ENCODE measurements at regions not wholly inside any gene's neighbourhood (a gene's known extent, or its start where the extent isn't known, plus 50 kb on each side); places are given as distances from the start of the nearest gene placed in this dataset.
A peak's percentile ranks its signal among the peaks of the same experiment; 100 is the strongest.

- TF ChIP-seq CTCF (IDR thresholded peaks at IDR 0.05; ENCODE audit: control extremely low read depth, extremely low read depth): no peak
- H3K27ac ChIP-seq (ENCODE audit: low read depth in 1 of 2, low read length in 1 of 2): no peak overlapping the region
- H3K4me1 ChIP-seq (ENCODE audit: control insufficient read depth in 5 of 5, insufficient read depth in 5 of 5, low read length in 5 of 5): no peaks in the 10 kb centered on the region
- H3K9ac ChIP-seq (ENCODE audit: insufficient read depth in 1 of 2, low read length in 2 of 2): no peak overlapping the region
- DNase-seq (peak in 2 of 3 donors; percentile 51 to 85), ATAC-seq (ENCODE audit: insufficient read depth, low FRiP score) (no peak)
- no peaks in the 10 kb centered on the region for H3K36me3 ChIP-seq (ENCODE audit: control insufficient read depth in 4 of 4, insufficient read depth in 4 of 4, low read length in 4 of 4)
- peaks cover 0 to 6% (median 3%) of the 10 kb centered on the region in 3 donors for H3K27me3 ChIP-seq (ENCODE audit: control insufficient read depth in 3 of 3, insufficient read depth in 3 of 3, low read length in 2 of 3)
- WGBS, 2 donors: 81% methylated on average over 20 of the region's 20 CpGs
- H3K4me3 ChIP-seq: no peak overlapping the region
- peaks cover 0 to 5% (median 2%) of the 10 kb centered on the region in 4 donors for H3K9me3 ChIP-seq (ENCODE audit: control insufficient read depth in 4 of 4, insufficient read depth in 3 of 4, low read length in 3 of 4)
Measured at GRCh38 chr18:79620576-79621165, 58.9 kb upstream of the CTDP1 start.

GRCh38 chr18:79621501-79621900 is 58.1 kb upstream of the CTDP1 start:
- Histone ChIP-seq H3K9me3 (ENCODE audit: control insufficient read depth in 4 of 4, insufficient read depth in 3 of 4, low read length in 3 of 4) (peaks cover 0 to 5% (median 2%) of the 10 kb centered on the region in 4 donors), H3K9ac (ENCODE audit: insufficient read depth in 1 of 2, low read length in 2 of 2) (no peak overlapping the region), H3K4me3 (no peak overlapping the region), H3K27me3 (ENCODE audit: control insufficient read depth in 3 of 3, insufficient read depth in 3 of 3, low read length in 2 of 3) (peaks cover 0 to 10% (median 5%) of the 10 kb centered on the region in 3 donors), H3K4me1 (ENCODE audit: control insufficient read depth in 5 of 5, insufficient read depth in 5 of 5, low read length in 5 of 5) (no peaks in the 10 kb centered on the region), H3K27ac (ENCODE audit: low read depth in 1 of 2, low read length in 1 of 2) (no peak overlapping the region), H3K36me3 (ENCODE audit: control insufficient read depth in 4 of 4, insufficient read depth in 4 of 4, low read length in 4 of 4) (no peaks in the 10 kb centered on the region)
- DNase-seq (no peak), ATAC-seq (ENCODE audit: insufficient read depth, low FRiP score) (no peak)
- 92 to 93% methylated on average over 14 of the region's 14 CpGs for WGBS, 2 donors
- no peak for TF ChIP-seq CTCF (IDR thresholded peaks at IDR 0.05; ENCODE audit: control extremely low read depth, extremely low read depth)

GRCh38 chr18:79622004-79622403 is 57.6 kb upstream of the CTDP1 start:
- no peak for TF ChIP-seq CTCF (IDR thresholded peaks at IDR 0.05; ENCODE audit: control extremely low read depth, extremely low read depth)
- Histone ChIP-seq H3K4me1 (ENCODE audit: control insufficient read depth in 5 of 5, insufficient read depth in 5 of 5, low read length in 5 of 5) (no peaks in the 10 kb centered on the region), H3K9me3 (ENCODE audit: control insufficient read depth in 4 of 4, insufficient read depth in 3 of 4, low read length in 3 of 4) (peaks cover 0 to 5% (median 2%) of the 10 kb centered on the region in 4 donors), H3K4me3 (no peak overlapping the region), H3K27ac (ENCODE audit: low read depth in 1 of 2, low read length in 1 of 2) (no peak overlapping the region), H3K27me3 (ENCODE audit: control insufficient read depth in 3 of 3, insufficient read depth in 3 of 3, low read length in 2 of 3) (peaks cover 0 to 10% (median 5%) of the 10 kb centered on the region in 3 donors), H3K36me3 (ENCODE audit: control insufficient read depth in 4 of 4, insufficient read depth in 4 of 4, low read length in 4 of 4) (no peaks in the 10 kb centered on the region), H3K9ac (ENCODE audit: insufficient read depth in 1 of 2, low read length in 2 of 2) (no peak overlapping the region)
- 81 to 92% methylated on average over 4 of the region's 4 CpGs for WGBS, 2 donors
- no peak for DNase-seq
- ATAC-seq (ENCODE audit: insufficient read depth, low FRiP score): no peak

Measured in lung (tissue), 11 donors.